Common myeloid progenitor, CD34-positive (primary cell): ENCODE measurements at regions not wholly inside any gene's neighbourhood (a gene's known extent, or its start where the extent isn't known, plus 50 kb on each side); places are given as distances from the start of the nearest gene placed in this dataset.

Source experiments
- CTCF ChIA-PET: fragments of 350-600 bp; sonication (Branson Sonifier 250); formaldehyde crosslinking; loops from one replicate; lab custom pipeline; 2021; ENCODE audit warnings: antibody characterized with exemption; lab: Charles Lee
- POLR2A ChIA-PET: fragments of 350-600 bp; sonication (Branson Sonifier 250); formaldehyde crosslinking; loops from one replicate; lab custom pipeline; 2021; ENCODE audit warnings: antibody characterized with exemption; lab: Charles Lee
- DNase-seq, 3 donors: peaks; one replicate each; pipeline versions ENCODE4 v3.0.0 to v3.0.0-alpha.2; 2013
- H3K27ac ChIP-seq, 2 experiments: 1 replicate in 1 of 2; 2 replicates in 1 of 2; pipeline ENCODE4 v1.7.0; 2013; ENCODE audit warnings: inconsistent platforms in 2 of 2, low read length in 2 of 2, mild to moderate bottlenecking in 2 of 2, low read depth in 1 of 2, moderate library complexity in 1 of 2; ENCODE audit not compliant: severe bottlenecking in 2 of 2, insufficient read depth in 1 of 2, poor library complexity in 1 of 2
- H3K27me3 ChIP-seq, 5 experiments: replicated peaks in 2 of 5; 1 replicate in 3 of 5; 2 replicates in 2 of 5; pipeline versions ENCODE4 v1.6.1 to v1.7.0; 2013; ENCODE audit warnings: low read length in 4 of 5, mild to moderate bottlenecking in 2 of 5, moderate library complexity in 2 of 5, inconsistent platforms in 1 of 5; ENCODE audit not compliant: insufficient read depth in 5 of 5, control insufficient read depth in 4 of 5
- H3K36me3 ChIP-seq, 4 experiments: 1 replicate in 2 of 4; 2 replicates in 2 of 4; pipeline versions ENCODE4 v1.6.1 to v1.7.0; 2013; ENCODE audit warnings: low read length in 3 of 4, control low read depth in 1 of 4, mild to moderate bottlenecking in 1 of 4; ENCODE audit not compliant: control insufficient read depth in 4 of 4, insufficient read depth in 4 of 4
- H3K4me1 ChIP-seq, 4 experiments: 1 replicate in 3 of 4; 2 replicates in 1 of 4; pipeline versions ENCODE4 v1.6.1 to v1.7.1; 2013; ENCODE audit warnings: low read length in 3 of 4, mild to moderate bottlenecking in 3 of 4, control low read depth in 1 of 4, inconsistent platforms in 1 of 4, moderate library complexity in 1 of 4; ENCODE audit not compliant: control insufficient read depth in 4 of 4, insufficient read depth in 4 of 4; ENCODE audit errors: control extremely low read depth in 1 of 4
- H3K4me3 ChIP-seq, 7 experiments: 1 replicate in 4 of 7; 2 replicates in 3 of 7; pipeline versions ENCODE4 v1.5.1 to v1.7.0; 2013; ENCODE audit warnings: mild to moderate bottlenecking in 7 of 7, low read length in 6 of 7, moderate library complexity in 6 of 7, inconsistent platforms in 2 of 7, low read depth in 2 of 7, control low read depth in 1 of 7; ENCODE audit not compliant: insufficient read depth in 4 of 7, control insufficient read depth in 1 of 7; ENCODE audit errors: extremely low read depth in 1 of 7
- H3K9me3 ChIP-seq, 5 experiments: 1 replicate in 4 of 5; 2 replicates in 1 of 5; pipeline versions ENCODE4 v1.6.1 to v1.7.1; 2013; ENCODE audit warnings: low read length in 4 of 5, mild to moderate bottlenecking in 2 of 5, inconsistent platforms in 1 of 5, low read depth in 1 of 5, moderate library complexity in 1 of 5; ENCODE audit not compliant: control insufficient read depth in 4 of 5, insufficient read depth in 2 of 5; ENCODE audit errors: control extremely low read depth in 1 of 5
- WGBS: methylation state at CpG from one replicate; pipeline ENCODE4 v1.1.5; 2013; ENCODE audit not compliant: insufficient coverage; 5-methylcytosine and 5-hydroxymethylcytosine counted together

DNA sequence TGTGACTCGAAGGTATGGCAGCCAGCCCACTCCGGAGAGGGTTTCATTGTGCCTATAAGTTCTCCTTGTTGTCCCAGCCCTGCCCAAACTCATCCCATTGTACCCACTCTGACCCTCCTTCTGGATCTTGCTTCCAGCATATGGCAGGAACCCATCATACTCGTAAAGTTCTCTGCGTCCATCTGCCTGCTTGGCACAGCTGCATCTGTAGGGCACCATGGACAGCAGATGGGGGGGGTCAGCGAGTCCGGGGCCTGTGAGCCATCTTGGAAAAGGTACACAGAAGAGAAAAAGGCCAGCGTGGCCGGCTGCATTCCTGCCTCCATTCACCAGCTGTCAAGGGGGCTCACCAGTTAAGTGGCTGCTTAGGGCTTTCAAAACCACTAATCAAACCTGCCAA is 94.9 kb upstream of the IGSF21 start:
- ChIA-PET CTCF (no interaction called here), POLR2A (no interaction called here)
- Histone ChIP-seq H3K9me3 (peaks cover 0 to 4% (median 0%) of the 10 kb centered on the region in 5 experiments), H3K27me3 (peaks cover 0 to 46% (median 0%) of the 10 kb centered on the region in 5 experiments), H3K4me3 (no peak overlapping the region), H3K4me1 (no peaks in the 10 kb centered on the region), H3K36me3 (no peaks in the 10 kb centered on the region), H3K27ac (no peak overlapping the region)
- no peak for DNase-seq
- WGBS = 78% methylated on average over 5 of the region's 8 CpGs

DNA sequence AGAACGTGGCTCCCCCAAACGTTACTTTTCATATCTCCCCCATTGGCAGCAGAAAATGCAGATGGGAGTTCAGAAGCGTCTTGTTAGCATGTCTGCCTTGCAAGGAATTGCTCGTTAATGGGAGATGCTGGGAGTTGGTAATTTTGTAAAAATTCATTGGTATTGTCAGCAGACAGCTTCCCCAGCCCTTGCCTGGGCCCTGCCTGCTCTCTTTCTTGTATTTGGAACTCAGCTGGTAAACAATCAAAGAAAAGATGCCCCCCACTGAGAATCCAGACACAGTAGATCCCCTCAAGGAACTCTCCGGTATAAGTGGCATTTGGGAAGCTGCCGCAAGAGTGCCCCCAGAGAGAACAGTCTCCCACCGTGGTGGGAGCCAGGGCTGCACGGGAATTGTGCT is 94.4 kb upstream of the IGSF21 start:
- H3K9me3 ChIP-seq = peaks cover 0 to 4% (median 0%) of the 10 kb centered on the region in 5 experiments
- 72% methylated on average over 5 of the region's 8 CpGs for WGBS
- POLR2A ChIA-PET = no interaction called here
- H3K27me3 ChIP-seq = peaks cover 0 to 43% (median 0%) of the 10 kb centered on the region in 5 experiments
- DNase-seq = no peak
- H3K36me3 ChIP-seq = no peaks in the 10 kb centered on the region
- CTCF ChIA-PET = no interaction called here
- no peak overlapping the region for H3K27ac ChIP-seq
- no peak overlapping the region for H3K4me3 ChIP-seq
- no peaks in the 10 kb centered on the region for H3K4me1 ChIP-seq

DNA sequence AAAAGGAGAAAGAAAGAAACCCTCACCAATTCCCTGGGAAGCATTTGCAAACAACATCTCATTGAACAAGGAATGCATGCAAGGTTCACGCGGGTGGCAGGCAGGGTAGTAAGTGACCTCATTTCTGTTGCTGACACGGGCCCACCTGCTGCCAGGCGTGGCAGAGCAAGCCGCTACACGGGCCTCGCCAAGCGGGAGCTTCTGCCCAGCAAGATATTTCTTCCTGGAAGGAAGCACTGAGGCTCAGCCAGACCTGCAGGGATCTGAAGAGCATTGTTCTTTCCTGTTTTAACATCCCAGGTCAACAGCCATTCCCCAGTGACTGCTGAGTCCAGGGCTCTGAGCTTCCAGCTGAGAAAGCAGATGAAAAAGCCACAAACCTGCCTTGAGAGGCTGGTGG is 91.9 kb upstream of the IGSF21 start:
- peaks cover 0 to 35% (median 0%) of the 10 kb centered on the region in 5 experiments for H3K27me3 ChIP-seq
- H3K36me3 ChIP-seq = no peaks in the 10 kb centered on the region
- H3K27ac ChIP-seq = no peak overlapping the region
- 75% methylated on average over 8 of the region's 8 CpGs for WGBS
- ChIA-PET CTCF (no interaction called here), POLR2A (no interaction called here)
- H3K4me1 ChIP-seq = no peaks in the 10 kb centered on the region
- H3K4me3 ChIP-seq = no peak overlapping the region
- DNase-seq = no peak
- H3K9me3 ChIP-seq = peaks cover 0 to 4% (median 0%) of the 10 kb centered on the region in 5 experiments

DNA sequence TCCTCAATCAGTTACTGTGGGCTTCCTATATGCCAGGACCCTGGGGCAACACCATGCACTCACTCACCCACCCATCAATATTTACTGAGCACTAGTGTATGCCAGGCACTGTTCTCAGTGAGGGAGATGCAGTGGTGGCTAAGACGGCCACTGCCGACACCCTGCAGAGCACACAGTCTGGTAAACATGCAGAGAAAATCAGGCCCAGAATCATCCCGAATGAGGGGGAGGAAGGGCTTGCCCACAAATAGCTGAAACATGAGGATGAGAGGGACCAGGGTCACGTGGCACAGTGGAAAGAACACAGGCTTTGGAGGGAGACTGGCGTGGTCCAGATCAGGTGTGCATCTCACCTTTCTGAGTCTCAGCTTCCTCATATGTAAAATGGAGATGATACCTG is 89.2 kb upstream of the IGSF21 start:
- Histone ChIP-seq H3K4me1 (no peaks in the 10 kb centered on the region), H3K36me3 (no peaks in the 10 kb centered on the region), H3K27me3 (peaks cover 0 to 50% (median 0%) of the 10 kb centered on the region in 5 experiments), H3K4me3 (no peak overlapping the region), H3K9me3 (no peaks in the 10 kb centered on the region), H3K27ac (no peak overlapping the region)
- WGBS = 63% methylated on average over 5 of the region's 5 CpGs
- CTCF ChIA-PET = no interaction called here
- DNase-seq = no peak
- POLR2A ChIA-PET = no interaction called here

DNA sequence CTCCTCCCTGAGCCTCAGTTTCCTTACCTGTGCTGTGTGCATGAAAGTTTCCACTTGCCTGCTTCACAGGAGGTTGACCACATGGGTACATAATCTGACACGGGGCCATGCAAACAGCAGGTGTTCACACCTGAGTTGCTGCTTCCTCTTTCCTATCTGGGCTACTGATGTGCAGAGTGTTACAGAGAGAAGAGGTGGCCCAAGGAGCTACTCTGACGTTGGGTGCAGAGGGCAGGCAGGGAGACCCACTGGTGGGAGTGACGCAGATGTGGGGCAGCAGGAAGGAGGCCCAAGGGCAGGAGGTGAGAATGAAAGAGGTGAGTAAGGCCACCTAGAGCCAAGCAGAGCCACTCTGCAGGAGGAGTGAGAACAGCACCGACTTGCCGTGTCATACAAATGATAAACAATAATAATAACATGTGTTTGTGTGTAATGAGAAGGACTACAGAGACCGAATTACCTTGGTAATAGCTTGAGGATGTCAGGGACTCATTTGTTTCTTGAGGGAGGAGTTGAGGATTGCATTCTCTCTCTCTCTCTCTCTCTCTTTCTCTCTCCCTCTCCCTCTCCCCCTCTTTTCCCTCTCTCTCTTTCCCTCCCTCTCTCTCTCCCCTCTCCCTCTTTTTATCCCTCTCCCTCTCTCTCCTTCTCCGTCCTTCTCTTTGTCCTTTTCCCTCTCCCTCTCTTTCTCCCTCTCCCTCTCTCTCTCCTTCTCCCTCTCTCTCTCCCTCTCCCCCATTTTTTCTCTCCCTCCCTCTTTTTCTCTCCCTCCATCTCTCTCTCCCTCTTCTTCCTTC is 87.4 kb upstream of the IGSF21 start:
- Histone ChIP-seq H3K36me3 (no peaks in the 10 kb centered on the region), H3K27ac (no peak overlapping the region), H3K4me3 (no peak overlapping the region), H3K9me3 (no peaks in the 10 kb centered on the region), H3K4me1 (no peaks in the 10 kb centered on the region), H3K27me3 (peaks cover 0 to 60% (median 0%) of the 10 kb centered on the region in 5 experiments)
- CTCF ChIA-PET = no interaction called here
- POLR2A ChIA-PET = interaction anchor here (0.6 kb wide), 1 partner anchor 12 kb away, joined by 3 read pairs; no protein-coding TSS in a partner anchor
- DNase-seq = no peak
- WGBS = 47% methylated on average over 2 of the region's 7 CpGs

DNA sequence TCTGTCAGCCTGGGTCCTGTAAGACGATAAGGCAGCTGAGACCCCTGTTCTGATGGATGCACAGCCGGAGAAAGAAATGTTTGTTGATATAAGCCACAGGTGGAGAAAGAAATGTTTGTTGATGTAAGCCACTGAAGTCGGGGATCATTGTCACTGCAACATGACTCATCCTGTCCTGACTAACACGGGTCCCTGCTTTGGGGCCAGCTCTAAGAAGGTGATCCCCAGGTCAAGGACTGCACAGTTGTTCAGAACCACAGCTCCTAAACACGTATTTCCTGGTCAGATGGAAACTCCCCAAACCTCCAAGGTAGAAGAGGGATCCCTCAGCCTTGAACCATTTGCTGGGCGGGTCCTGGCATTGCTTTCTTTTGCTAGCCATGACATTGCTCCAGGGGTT is 86.4 kb upstream of the IGSF21 start:
- Histone ChIP-seq H3K27me3 (peaks cover 0 to 53% (median 0%) of the 10 kb centered on the region in 5 experiments), H3K4me3 (no peak overlapping the region), H3K27ac (no peak overlapping the region), H3K36me3 (no peaks in the 10 kb centered on the region), H3K4me1 (no peaks in the 10 kb centered on the region), H3K9me3 (no peaks in the 10 kb centered on the region)
- DNase-seq = no peak
- WGBS = 60% methylated on average over 3 of the region's 6 CpGs
- ChIA-PET CTCF (interaction anchor here (1.1 kb wide), 1 partner anchor 29 kb away, joined by 4 read pairs; no protein-coding TSS in a partner anchor), POLR2A (no interaction called here)

DNA sequence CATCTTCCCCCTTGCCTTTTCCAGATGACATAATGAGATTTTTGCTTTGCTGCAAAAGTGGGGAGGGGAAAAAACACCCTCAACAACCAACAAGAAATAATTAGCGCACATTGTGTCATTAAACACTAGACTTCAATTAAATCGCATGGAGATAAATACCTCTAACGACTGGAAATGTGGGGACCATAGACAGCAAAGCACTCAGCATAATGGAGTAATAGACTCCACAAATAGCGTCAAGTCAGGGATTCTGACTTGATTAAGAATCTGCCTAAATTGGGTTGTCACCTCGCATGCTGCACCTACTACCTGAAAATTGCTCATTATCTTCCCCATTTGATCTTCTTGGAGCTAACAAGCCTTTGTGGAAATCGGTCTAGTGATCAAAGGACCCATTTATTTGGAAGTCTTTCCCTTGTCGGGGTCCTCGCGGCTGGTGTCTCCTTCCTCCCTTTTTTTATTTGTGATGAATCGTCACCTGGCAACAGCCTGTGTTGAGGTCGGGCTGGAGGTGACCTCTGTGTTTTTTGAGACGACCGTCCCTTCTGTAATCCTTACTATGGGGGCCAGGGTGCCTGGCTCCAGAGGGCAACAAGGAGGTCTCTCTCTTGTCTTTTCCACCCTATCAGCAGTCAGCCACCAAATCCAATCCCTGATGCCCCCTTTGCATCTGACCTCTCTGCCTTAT is 75.3 kb upstream of the IGSF21 start:
- Histone ChIP-seq H3K4me1 (peaks cover 0 to 2% (median 0%) of the 10 kb centered on the region in 4 experiments), H3K27ac (no peak overlapping the region), H3K36me3 (no peaks in the 10 kb centered on the region), H3K9me3 (no peaks in the 10 kb centered on the region), H3K4me3 (no peak overlapping the region), H3K27me3 (peaks cover 0 to 35% (median 5%) of the 10 kb centered on the region in 5 experiments)
- POLR2A ChIA-PET = no interaction called here
- 74% methylated on average over 11 of the region's 13 CpGs for WGBS
- DNase-seq = no peak
- CTCF ChIA-PET = no interaction called here
